RWPE1 (cell line): ENCODE measurements at regions not wholly inside any gene's neighbourhood (a gene's known extent, or its start where the extent isn't known, plus 50 kb on each side); places are given as distances from the start of the nearest gene placed in this dataset.
"Not testable (repeated sequence)": the region's sequence is repeated elsewhere in the genome, so short reads cannot be mapped to it uniquely, and the experiment has no call there.

Experiments used
- CTCF ChIA-PET: fragments of 350-600 bp; sonication (Branson Sonifier 250); formaldehyde crosslinking; extraction: SDS; loops from one replicate; lab custom pipeline; 2021; lab: Yijun Ruan, JAX
- POLR2A ChIA-PET: fragments of 400-600 bp; formaldehyde crosslinking; extraction: SDS; loops from one replicate; lab custom pipeline; 2020; ENCODE audit warnings: antibody characterized with exemption; ENCODE audit not compliant: low non-redundant PET; lab: Yijun Ruan, JAX
- DNase-seq: peaks from one replicate; pipeline ENCODE4 v3.0.0; 2012; ENCODE audit warnings: low spot score
- H3K27ac ChIP-seq: fragments of 450-650 bp; 2 replicates; pipeline ENCODE4 v1.5.1; 2017
- CTCF ChIP-seq: fragments of 450-650 bp; conservative IDR thresholded peaks from 2 replicates; pipeline ENCODE4 v1.5.1; 2017; ENCODE audit warnings: low read depth, mild to moderate bottlenecking

- no peak overlapping the region for H3K27ac ChIP-seq
- POLR2A ChIA-PET, result no interaction called here
Measured at GRCh38 chr2:195138435-195138834, 518.6 kb upstream of the SLC39A10 start.

GRCh38 chr2:195125889-195126288 is 531.1 kb upstream of the SLC39A10 start:
- CTCF ChIA-PET, DNase-seq, H3K27ac ChIP-seq, POLR2A ChIA-PET: not testable (repeated sequence)

More at GRCh38 chr2:195138435-195138834, 518.6 kb upstream of the SLC39A10 start:
- CTCF ChIA-PET, result no interaction called here
- TF ChIP-seq CTCF, result no peak
- DNase-seq, result no peak

GRCh38 chr2:195124391-195125079 is 532.5 kb upstream of the SLC39A10 start:
- CTCF ChIA-PET, result no interaction called here
- DNase-seq, result no peak
- TF ChIP-seq CTCF, result no peak
- POLR2A ChIA-PET, result no interaction called here
- H3K27ac ChIP-seq, result no peak overlapping the region

GRCh38 chr2:195122653-195123052 is 534.4 kb upstream of the SLC39A10 start:
- TF ChIP-seq CTCF, result no peak
- ChIA-PET CTCF (no interaction called here), POLR2A (no interaction called here)
- no peak for DNase-seq
- no peak overlapping the region for H3K27ac ChIP-seq

GRCh38 chr2:195121341-195121740 is 535.7 kb upstream of the SLC39A10 start:
- POLR2A ChIA-PET, result no interaction called here
- H3K27ac ChIP-seq, result no peak overlapping the region
- no peak for DNase-seq
- CTCF ChIA-PET, result no interaction called here
- no peak for TF ChIP-seq CTCF

GRCh38 chr2:195119231-195119630 is 537.8 kb upstream of the SLC39A10 start:
- CTCF ChIA-PET, result no interaction called here

More at GRCh38 chr2:195119231-195119630, 537.8 kb upstream of the SLC39A10 start:
- DNase-seq, result no peak
- no peak for TF ChIP-seq CTCF
- POLR2A ChIA-PET, result no interaction called here
- no peak overlapping the region for H3K27ac ChIP-seq
